ENCODE measurements at regions not wholly inside any gene's neighbourhood (a gene's known extent, or its start where the extent isn't known, plus 50 kb on each side); places are given as distances from the start of the nearest gene placed in this dataset.

GRCh38 chr6:113326781-113327180, 530.4 kb upstream of the MARCKS start:
- DNase-seq: no peak

GRCh38 chr6:113328886-113329381, 528.2 kb upstream of the MARCKS start:
- no peak for DNase-seq

- DNase-seq: no peak
Observed at GRCh38 chr6:113329942-113330635, 527.1 kb upstream of the MARCKS start.

- no peak for DNase-seq
Observed at GRCh38 chr6:113330636-113330946, 526.6 kb upstream of the MARCKS start.

- DNase-seq: no peak
Observed at GRCh38 chr6:113331021-113331420, 526.1 kb upstream of the MARCKS start.

GRCh38 chr6:113338644-113339043, 518.5 kb upstream of the MARCKS start:
- no peak for DNase-seq

- no peak for DNase-seq
Observed at GRCh38 chr6:113339209-113339608, 517.9 kb upstream of the MARCKS start.

GRCh38 chr6:113340371-113340770, 516.8 kb upstream of the MARCKS start:
- no peak for DNase-seq

GRCh38 chr6:113343940-113344339, 513.2 kb upstream of the MARCKS start:
- DNase-seq: no peak

GRCh38 chr6:113344969-113345368, 512.2 kb upstream of the MARCKS start:
- DNase-seq: no peak

- DNase-seq: no peak
Observed at GRCh38 chr6:113347436-113347835, 509.7 kb upstream of the MARCKS start.

GRCh38 chr6:113350461-113350860, 506.7 kb upstream of the MARCKS start:
- no peak for DNase-seq

- no peak for DNase-seq
Observed at GRCh38 chr6:113351173-113351834, 505.8 kb upstream of the MARCKS start.

GRCh38 chr6:113352029-113352801, 504.9 kb upstream of the MARCKS start:
- no peak for DNase-seq

GRCh38 chr6:113352831-113353230, 504.3 kb upstream of the MARCKS start:
- DNase-seq: no peak

GRCh38 chr6:113353392-113353791, 503.8 kb upstream of the MARCKS start:
- DNase-seq: no peak

- no peak for DNase-seq
Observed at GRCh38 chr6:113354204-113354895, 502.8 kb upstream of the MARCKS start.

GRCh38 chr6:113356139-113356538, 501.0 kb upstream of the MARCKS start:
- DNase-seq: no peak

- no peak for DNase-seq
Observed at GRCh38 chr6:113357041-113357440, 500.1 kb upstream of the MARCKS start.

- DNase-seq: no peak
Observed at GRCh38 chr6:113358063-113358583, 499.0 kb upstream of the MARCKS start.

GRCh38 chr6:113359155-113360140, 497.7 kb upstream of the MARCKS start:
- DNase-seq: no peak
